HG02759 (cell line): ENCODE measurements at regions not wholly inside any gene's neighbourhood (a gene's known extent, or its start where the extent isn't known, plus 50 kb on each side); places are given as distances from the start of the nearest gene placed in this dataset.
"Not testable (repeated sequence)": the region's sequence is repeated elsewhere in the genome, so short reads cannot be mapped to it uniquely, and the experiment has no call there.

Experiments used
- ATAC-seq: cut with Tn5 transposase; IDR thresholded peaks from one replicate; pipeline ENCODE4 v1.9.1; 2021; ENCODE audit warnings: mild to moderate bottlenecking, moderate library complexity; ENCODE audit not compliant: unreplicated experiment

GRCh38 chr20:56723331-56723730 lies 94.2 kb downstream of the TFAP2C start:
- ATAC-seq: no peak

DNA sequence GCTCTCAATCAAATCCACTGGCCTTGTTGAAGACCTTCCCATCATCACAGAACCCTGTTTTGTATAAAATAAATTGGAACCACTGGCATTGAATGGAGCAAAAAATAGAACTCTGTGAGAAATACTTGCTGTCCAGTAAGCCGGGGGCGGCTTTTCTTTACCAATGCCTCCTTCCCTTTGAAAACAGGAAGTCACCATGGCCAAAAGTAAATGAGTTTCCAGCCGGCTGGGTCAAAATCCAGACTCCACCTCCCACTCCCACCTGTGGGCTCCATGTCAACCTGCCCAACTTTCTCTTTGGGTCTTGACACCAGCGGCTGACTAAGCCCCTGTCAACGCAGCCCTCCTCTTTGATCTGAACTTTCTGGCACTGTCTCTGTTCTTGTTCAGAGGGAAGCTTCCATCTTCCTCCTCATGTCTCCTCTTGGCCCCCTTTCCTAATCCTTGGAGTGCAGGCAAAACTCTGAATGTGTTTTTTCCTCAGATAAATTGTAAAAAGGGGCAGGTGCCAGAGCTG lies 95.2 kb downstream of the TFAP2C start:
- ATAC-seq: no peak

GRCh38 chr20:56730003-56730402 lies 100.9 kb downstream of the TFAP2C start:
- no peak for ATAC-seq

DNA sequence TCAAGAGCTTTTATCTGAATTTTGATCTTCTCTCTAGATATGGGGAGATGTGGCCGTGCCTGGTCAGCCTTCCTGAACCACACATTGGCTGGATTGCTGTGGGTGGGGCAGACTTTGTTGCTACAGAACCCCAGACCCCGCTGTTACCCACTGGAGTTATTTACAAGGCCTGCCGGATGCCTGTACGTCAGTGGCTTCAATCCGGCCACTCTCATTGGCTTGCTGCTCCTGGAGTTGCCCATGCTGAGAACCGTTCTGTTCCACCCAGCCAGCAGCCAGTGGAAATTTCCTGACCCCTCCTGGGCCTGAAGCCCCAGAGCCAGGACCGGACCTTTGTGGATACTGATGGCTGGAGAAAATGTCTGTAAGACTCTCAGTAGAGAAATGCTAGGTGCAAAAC lies 101.9 kb downstream of the TFAP2C start:
- no peak for ATAC-seq

GRCh38 chr20:56731476-56731875 lies 102.4 kb downstream of the TFAP2C start:
- no peak for ATAC-seq

GRCh38 chr20:56733967-56734366 lies 104.9 kb downstream of the TFAP2C start:
- ATAC-seq: no peak

- no peak for ATAC-seq
These were observed 106.1 kb downstream of the TFAP2C start for GRCh38 chr20:56735084-56735642.

DNA sequence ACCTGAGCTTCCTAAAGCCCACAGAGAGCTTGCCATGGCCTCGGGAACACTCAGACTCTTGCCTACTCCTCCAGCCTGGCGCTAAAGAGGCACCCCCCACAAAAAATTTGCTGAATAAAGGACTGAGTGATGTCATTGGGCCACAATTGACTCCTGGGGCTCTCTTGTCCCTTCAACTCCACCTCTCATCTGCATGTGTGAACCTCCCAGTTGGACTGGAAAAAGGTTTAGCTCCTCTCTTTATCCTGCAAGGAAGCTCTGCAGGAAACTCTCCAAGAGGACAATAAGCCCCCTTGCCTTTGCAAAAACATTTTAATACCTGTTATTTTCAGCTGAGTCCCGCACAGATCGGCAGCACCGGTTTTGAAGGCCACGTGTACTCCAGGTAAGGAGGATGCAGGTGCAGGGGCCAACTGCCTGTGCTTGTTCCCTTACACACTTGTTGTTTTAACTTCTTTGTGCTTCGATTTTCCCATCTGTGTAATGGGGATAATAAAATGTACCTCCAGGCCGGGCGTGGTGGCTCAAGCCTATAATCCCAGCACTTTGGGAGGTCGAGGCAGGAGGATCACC lies 107.3 kb downstream of the TFAP2C start:
- ATAC-seq: no peak

GRCh38 chr20:56744325-56744821 lies 115.3 kb downstream of the TFAP2C start:
- ATAC-seq: not testable (repeated sequence)

GRCh38 chr20:56748476-56749377 lies 119.6 kb downstream of the TFAP2C start:
- no peak for ATAC-seq

- ATAC-seq: no peak
These were observed 121.3 kb downstream of the TFAP2C start for GRCh38 chr20:56750430-56750829.

DNA sequence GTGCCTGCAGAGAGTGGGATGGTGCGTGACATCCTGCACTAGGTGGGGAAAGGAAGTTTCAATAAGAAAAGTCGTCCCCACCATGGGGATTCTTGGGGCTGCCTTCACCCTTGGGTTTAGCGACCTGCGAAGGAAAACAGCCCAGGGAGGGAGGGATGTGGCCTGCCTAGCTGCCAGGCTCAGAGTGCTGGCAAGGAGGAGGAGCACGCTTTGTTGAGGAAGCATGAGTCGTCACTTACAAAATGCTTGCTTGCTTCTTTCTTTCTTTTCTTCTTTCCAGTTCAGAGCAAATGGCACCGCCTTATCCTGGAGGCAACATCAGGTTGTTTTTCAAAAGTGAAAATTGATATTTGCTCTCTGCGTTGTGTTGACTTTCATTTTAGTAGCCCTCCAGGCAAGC lies 123.2 kb downstream of the TFAP2C start:
- no peak for ATAC-seq

- ATAC-seq: no peak
These were observed 126.1 kb downstream of the TFAP2C start for GRCh38 chr20:56755201-56755600.

GRCh38 chr20:56756658-56757057 lies 127.6 kb downstream of the TFAP2C start:
- ATAC-seq: not testable (repeated sequence)

- no peak for ATAC-seq
These were observed 129.6 kb downstream of the TFAP2C start for GRCh38 chr20:56758706-56759105.

- no peak for ATAC-seq
These were observed 130.7 kb downstream of the TFAP2C start for GRCh38 chr20:56759741-56760278.

GRCh38 chr20:56760610-56761009 lies 131.5 kb downstream of the TFAP2C start:
- no peak for ATAC-seq

DNA sequence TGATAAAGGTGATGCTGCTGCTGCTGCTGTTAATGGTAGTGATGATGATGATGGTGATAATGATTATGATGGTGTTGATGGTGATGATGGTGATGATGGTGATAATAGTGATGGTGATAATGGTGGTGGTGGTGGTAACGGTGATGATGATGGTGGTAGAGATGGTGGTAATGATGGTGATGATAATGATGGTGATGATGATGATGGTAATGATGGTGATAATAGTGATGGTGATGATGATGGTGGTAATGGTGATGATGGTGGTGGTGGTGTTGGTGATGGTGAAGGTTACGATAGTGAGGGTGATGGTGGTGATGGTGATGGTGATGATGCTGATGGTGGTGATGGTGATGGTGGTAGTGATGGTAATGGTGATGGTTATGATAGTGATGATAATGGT lies 132.3 kb downstream of the TFAP2C start:
- no peak for ATAC-seq

DNA sequence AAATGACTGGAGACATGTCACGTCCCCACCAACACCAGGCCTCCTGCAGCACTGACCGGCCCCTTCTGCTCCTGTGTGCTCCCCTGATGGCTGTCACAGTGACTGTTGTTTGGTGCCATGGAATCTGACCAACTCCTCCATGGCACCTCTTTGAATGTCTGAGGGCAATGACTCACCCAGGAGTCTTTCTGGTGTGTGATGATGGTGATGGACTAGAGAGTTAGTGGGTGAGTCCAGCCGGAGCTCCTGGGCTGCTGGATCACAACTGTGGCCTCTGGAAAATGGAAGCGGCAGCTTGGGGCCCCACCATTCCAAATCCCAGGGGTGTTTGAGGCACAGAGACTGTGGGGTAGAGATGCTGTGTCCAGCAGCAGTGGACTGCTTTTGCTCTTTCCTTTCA lies 133.3 kb downstream of the TFAP2C start:
- ATAC-seq: no peak

DNA sequence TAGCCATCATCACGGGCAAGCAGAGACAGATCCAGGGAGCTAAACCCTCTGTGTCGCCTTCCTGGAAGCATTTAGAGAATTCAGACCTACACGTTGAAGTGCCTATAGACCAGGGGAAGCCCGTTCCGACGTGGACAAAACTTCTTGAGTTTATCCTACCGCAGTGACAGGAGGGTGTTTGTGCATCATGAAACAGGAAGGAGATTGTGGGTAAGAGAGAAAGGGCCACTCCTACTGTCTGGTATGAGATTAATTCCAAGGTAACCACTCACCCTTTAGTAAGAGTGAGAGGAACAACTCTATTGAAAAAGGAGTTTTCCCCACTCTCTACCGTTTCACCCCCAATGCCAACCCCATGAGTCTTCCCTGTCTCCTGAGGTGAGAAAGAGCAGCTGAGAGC lies 133.7 kb downstream of the TFAP2C start:
- no peak for ATAC-seq

- no peak for ATAC-seq
These were observed 135.6 kb downstream of the TFAP2C start for GRCh38 chr20:56764671-56765070.
